ENCODE measurements at regions not wholly inside any gene's neighbourhood (a gene's known extent, or its start where the extent isn't known, plus 50 kb on each side); places are given as distances from the start of the nearest gene placed in this dataset.

DNA sequence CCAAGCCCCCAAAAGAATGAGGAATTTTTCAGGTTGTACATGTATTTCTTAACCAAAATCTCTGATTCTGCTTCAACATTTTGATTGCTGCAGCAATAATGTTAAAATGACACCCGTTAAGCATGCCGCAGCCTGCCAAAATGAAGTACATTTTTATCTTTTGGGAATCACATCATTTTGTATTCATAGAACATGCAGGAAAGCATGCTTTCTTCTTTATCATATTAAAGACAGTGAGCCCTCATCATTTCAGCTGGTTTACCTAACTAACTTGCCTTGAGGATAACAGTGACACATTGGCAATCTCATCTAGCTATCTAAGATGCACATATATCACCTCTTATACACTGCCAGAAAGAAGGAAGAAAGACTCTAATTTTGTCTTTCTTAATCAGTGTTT is 299.2 kb downstream of the LTN1 start:
- TF ChIP-seq, protein P1, sequence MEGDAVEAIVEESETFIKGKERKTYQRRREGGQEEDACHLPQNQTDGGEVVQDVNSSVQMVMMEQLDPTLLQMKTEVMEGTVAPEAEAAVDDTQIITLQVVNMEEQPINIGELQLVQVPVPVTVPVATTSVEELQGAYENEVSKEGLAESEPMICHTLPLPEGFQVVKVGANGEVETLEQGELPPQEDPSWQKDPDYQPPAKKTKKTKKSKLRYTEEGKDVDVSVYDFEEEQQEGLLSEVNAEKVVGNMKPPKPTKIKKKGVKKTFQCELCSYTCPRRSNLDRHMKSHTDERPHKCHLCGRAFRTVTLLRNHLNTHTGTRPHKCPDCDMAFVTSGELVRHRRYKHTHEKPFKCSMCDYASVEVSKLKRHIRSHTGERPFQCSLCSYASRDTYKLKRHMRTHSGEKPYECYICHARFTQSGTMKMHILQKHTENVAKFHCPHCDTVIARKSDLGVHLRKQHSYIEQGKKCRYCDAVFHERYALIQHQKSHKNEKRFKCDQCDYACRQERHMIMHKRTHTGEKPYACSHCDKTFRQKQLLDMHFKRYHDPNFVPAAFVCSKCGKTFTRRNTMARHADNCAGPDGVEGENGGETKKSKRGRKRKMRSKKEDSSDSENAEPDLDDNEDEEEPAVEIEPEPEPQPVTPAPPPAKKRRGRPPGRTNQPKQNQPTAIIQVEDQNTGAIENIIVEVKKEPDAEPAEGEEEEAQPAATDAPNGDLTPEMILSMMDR (IDR thresholded peaks at IDR 0.05; ENCODE audit: poor library complexity), result no peak
- TF ChIP-seq EZH2phosphoT487 (IDR thresholded peaks at IDR 0.05; ENCODE audit: low read depth, severe bottlenecking, unreplicated experiment) (no peak), EZH2 (IDR thresholded peaks at IDR 0.05; ENCODE audit: borderline replicate concordance) (no peak)
